Activated CD4-positive, alpha-beta T cell treated with anti-CD3 and anti-CD28 coated beads, Interleukin-2, amount 10 ng/mL, durations not matched to agents 7 days and 5 days (primary cell): ENCODE measurements at regions not wholly inside any gene's neighbourhood (a gene's known extent, or its start where the extent isn't known, plus 50 kb on each side); places are given as distances from the start of the nearest gene placed in this dataset.

ENCODE experiments used
- CTCF ChIA-PET: fragments of 350-600 bp; sonication (Branson Sonifier 250); formaldehyde crosslinking; loops from one replicate; lab custom pipeline; 2021; ENCODE audit warnings: antibody characterized with exemption; lab: Charles Lee
- POLR2A ChIA-PET: fragments of 350-600 bp; sonication (Branson Sonifier 250); formaldehyde crosslinking; loops from one replicate; lab custom pipeline; 2021; ENCODE audit warnings: antibody characterized with exemption; lab: Charles Lee
- DNase-seq: peaks from one replicate; pipeline ENCODE4 v3.0.0-alpha.2; 2020
- H3K27ac Mint-ChIP-seq: one replicate; pipeline ENCODE4 v1.8.0; 2021; ENCODE audit warnings: mild to moderate bottlenecking, moderate library complexity, mixed read lengths
- H3K27me3 Mint-ChIP-seq: one replicate; pipeline ENCODE4 v1.8.0; 2021; ENCODE audit warnings: mixed read lengths
- H3K36me3 Mint-ChIP-seq: one replicate; pipeline ENCODE4 v1.8.0; 2021; ENCODE audit warnings: low read depth, mixed read lengths
- H3K4me1 Mint-ChIP-seq: one replicate; pipeline ENCODE4 v1.8.0; 2021; ENCODE audit warnings: mixed read lengths
- H3K4me3 Mint-ChIP-seq: one replicate; pipeline ENCODE4 v1.8.0; 2021; ENCODE audit warnings: mild to moderate bottlenecking, moderate library complexity, mixed read lengths
- H3K9me3 Mint-ChIP-seq: one replicate; pipeline ENCODE4 v1.8.0; 2021; ENCODE audit warnings: mixed read lengths

DNA sequence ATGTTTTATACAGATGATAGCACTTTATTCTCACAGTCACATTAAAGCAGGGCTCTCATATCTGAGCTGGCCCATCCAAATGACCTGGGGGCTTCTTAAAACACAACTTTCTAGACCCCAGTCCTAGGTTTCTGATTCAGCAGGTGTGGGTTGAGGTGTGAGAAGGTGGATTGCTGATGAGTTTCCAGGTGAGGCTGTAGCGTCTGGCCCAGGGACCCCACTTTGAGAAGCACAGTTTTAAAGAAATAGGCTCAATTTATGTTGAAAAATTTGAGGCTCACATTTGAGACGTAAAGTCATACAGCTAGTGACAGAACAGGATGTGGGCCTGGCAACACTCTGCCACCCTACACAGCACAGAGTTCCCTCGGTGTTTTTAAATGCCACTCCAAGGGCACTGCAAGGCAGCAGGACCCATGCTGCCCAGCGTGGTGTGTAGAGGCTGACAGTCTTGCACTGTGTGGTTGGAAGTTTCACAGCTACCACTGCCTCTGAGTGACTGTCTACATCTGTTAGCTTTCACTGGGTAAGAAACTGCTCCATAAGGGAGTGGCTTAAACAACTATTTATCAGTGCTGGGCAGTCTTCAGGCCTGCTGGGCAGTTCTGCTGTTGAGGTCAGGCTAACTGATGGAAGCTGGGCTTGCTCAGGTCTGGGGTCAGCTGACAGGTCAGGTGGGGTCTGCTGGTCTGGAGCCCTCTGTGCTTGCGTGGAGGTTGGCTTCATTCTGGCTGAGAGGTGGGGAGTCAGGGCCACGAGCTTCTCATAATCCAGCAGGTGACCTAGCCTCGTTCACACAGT is 319.7 kb downstream of the CXCL12 start:
- POLR2A ChIA-PET, result no interaction called here
- H3K4me3 Mint-ChIP-seq, result no peak overlapping the region
- DNase-seq, result no peak
- no peaks in the 10 kb centered on the region for H3K9me3 Mint-ChIP-seq
- H3K36me3 Mint-ChIP-seq, result no peaks in the 10 kb centered on the region
- no peaks in the 10 kb centered on the region for H3K27me3 Mint-ChIP-seq
- CTCF ChIA-PET, result no interaction called here
- H3K27ac Mint-ChIP-seq, result no peak overlapping the region
- no peaks in the 10 kb centered on the region for H3K4me1 Mint-ChIP-seq

DNA sequence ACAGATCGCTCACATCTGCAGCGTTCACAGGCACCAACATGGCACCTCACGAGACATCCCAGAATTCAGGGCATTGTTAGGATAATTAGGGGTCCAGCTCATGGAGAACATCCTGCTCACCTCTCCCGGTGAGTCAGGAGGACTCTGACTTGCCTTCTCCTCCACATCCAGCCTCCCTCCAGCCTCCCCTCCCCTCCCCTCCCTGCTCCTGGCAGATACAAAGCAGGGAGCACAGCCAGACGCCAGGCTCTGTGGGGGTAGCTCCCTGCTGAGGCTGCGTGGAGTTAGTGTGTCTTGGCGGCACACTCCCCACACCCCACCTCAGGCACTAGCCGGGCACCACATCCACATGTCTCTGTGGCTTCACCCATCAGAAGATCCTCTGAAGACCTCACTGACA is 320.6 kb downstream of the CXCL12 start:
- Mint-ChIP-seq H3K4me3 (no peak overlapping the region), H3K36me3 (no peaks in the 10 kb centered on the region), H3K27ac (no peak overlapping the region), H3K27me3 (no peaks in the 10 kb centered on the region), H3K9me3 (no peaks in the 10 kb centered on the region), H3K4me1 (no peaks in the 10 kb centered on the region)
- ChIA-PET CTCF (no interaction called here), POLR2A (no interaction called here)
- no peak for DNase-seq

DNA sequence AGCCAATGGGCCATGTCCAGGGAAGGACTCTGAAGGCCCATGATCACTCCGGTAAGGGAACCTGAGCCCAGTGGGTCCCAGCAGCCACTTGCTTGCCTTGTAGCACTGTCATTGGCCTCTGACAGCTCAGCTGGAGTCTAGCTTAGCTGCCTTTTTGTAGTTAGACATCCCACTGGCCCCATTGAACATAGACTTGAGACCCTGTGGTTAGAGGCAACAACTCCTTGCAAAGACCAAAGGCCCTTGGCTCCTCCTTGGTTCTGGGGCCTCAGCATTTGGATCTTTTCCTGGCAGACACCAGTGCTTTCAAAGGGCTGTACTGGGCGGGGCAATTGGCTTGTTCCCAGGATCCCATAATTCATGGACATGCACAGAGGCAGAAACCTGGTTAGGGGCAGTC is 321.2 kb downstream of the CXCL12 start:
- CTCF ChIA-PET, result no interaction called here
- POLR2A ChIA-PET, result no interaction called here
- DNase-seq, result no peak
- H3K36me3 Mint-ChIP-seq, result no peaks in the 10 kb centered on the region
- no peaks in the 10 kb centered on the region for H3K9me3 Mint-ChIP-seq
- no peak overlapping the region for H3K4me3 Mint-ChIP-seq
- no peaks in the 10 kb centered on the region for H3K4me1 Mint-ChIP-seq
- H3K27ac Mint-ChIP-seq, result no peak overlapping the region
- H3K27me3 Mint-ChIP-seq, result no peaks in the 10 kb centered on the region

DNA sequence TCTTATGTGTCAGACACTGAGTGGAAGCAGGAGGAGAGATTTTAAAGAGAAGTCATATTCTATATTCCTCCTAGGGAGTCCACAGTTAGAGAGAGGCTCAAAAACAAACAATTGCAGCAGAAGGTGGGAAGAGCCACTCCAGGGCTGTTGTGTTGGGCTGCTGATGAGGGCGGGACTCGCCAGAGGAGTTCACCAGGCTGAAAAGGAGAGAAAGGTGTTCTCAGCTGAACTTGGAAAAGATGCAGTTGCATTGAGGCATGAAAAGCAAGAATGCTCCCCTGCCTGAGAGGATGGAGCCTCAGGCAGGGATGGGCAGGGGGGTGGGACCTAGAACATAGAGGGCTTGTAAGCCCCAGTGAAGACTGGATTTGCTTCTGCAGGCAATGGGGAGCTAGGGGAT is 324.2 kb downstream of the CXCL12 start:
- Mint-ChIP-seq H3K4me3 (no peak overlapping the region), H3K36me3 (no peaks in the 10 kb centered on the region), H3K27ac (no peak overlapping the region), H3K9me3 (no peaks in the 10 kb centered on the region), H3K27me3 (no peaks in the 10 kb centered on the region), H3K4me1 (no peaks in the 10 kb centered on the region)
- DNase-seq, result no peak
- CTCF ChIA-PET, result no interaction called here
- POLR2A ChIA-PET, result no interaction called here

DNA sequence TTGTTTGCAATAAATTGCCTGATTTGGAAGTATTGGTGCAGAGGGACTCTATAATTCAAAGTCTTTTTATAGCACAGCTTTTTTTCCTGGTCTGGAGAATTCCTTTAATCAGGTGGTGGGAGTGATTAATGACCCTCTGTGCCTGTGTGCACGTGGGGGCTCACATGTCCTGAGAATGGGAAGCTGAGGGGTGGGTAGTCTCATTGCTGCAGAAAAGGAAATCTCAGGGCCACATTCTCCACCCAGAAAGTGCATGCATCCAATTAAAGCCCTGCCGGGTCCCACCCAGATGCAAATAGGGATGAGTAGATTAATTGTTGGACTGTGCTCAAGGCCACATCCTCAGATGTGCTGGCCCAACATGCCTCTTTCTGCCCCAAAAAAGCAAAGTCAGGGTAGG is 324.7 kb downstream of the CXCL12 start:
- H3K36me3 Mint-ChIP-seq, result no peaks in the 10 kb centered on the region
- H3K27ac Mint-ChIP-seq, result no peak overlapping the region
- no peaks in the 10 kb centered on the region for H3K27me3 Mint-ChIP-seq
- POLR2A ChIA-PET, result no interaction called here
- CTCF ChIA-PET, result no interaction called here
- no peaks in the 10 kb centered on the region for H3K4me1 Mint-ChIP-seq
- no peak overlapping the region for H3K4me3 Mint-ChIP-seq
- DNase-seq, result no peak
- H3K9me3 Mint-ChIP-seq, result no peaks in the 10 kb centered on the region

DNA sequence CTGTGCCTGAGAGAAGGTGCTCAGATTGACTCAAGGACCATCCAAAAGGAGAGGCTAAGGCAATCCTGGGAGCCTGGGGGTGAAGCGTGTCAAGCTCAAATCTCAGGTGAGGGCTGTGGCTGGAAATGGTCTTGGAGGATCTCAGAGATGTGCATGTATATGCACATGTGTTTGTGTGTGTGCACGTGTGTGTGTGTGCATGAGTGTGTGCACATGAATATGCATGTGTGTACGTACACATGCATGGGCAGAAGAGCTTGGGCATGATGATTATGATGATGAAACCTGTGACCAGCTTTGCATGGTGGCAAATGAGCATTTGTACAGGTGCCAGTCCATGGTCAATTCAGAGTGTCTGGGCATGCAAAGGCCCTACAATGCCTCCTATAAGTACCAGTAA is 326.6 kb downstream of the CXCL12 start:
- Mint-ChIP-seq H3K36me3 (no peaks in the 10 kb centered on the region), H3K4me1 (no peaks in the 10 kb centered on the region), H3K27ac (no peak overlapping the region), H3K4me3 (no peak overlapping the region), H3K27me3 (no peaks in the 10 kb centered on the region), H3K9me3 (no peaks in the 10 kb centered on the region)
- ChIA-PET POLR2A (no interaction called here), CTCF (no interaction called here)
- DNase-seq, result no peak

DNA sequence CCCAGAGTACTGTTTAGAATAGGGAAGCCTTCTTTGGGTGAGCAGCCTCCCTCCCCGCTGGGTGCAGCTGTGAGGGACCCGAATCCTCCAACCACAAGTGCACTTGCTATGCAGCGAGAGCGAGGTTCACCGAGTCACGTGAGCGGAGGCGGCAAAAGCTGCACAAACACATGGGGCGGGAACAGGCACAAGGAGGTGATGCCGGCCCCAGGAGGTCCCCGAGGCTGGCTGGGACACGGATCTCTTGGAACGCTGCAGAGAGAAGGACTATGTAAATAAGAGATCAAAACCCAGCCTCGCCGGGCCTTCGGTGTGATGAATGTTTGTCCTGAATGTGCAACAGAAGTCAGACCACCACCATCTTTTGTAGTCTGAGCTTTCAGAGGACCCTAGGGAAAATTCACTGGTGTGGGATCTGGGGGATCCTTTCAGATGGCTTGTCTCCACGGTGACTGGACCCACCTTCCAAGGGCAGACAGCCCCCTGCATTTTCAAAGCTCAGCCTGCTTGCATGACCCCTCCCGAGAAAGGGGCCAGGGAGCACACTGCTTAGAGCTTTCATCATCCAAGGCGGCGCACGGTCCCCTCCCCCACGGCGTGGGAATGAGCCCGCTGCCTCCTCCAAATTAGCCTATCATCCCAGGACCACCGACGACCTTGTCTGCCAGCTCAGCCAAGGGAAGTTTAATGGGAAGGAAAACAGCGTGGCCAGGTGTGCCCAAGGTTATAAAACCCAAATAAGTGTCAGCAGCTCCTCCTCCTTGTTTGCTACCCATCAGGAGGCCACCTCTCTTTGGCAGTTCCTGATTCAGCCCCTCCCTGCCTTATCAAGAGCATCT is 327.7 kb downstream of the CXCL12 start:
- Mint-ChIP-seq H3K27me3 (no peaks in the 10 kb centered on the region), H3K4me3 (no peak overlapping the region), H3K36me3 (no peaks in the 10 kb centered on the region), H3K9me3 (no peaks in the 10 kb centered on the region), H3K27ac (no peak overlapping the region), H3K4me1 (no peaks in the 10 kb centered on the region)
- POLR2A ChIA-PET, result no interaction called here
- CTCF ChIA-PET, result no interaction called here
- DNase-seq, result no peak

DNA sequence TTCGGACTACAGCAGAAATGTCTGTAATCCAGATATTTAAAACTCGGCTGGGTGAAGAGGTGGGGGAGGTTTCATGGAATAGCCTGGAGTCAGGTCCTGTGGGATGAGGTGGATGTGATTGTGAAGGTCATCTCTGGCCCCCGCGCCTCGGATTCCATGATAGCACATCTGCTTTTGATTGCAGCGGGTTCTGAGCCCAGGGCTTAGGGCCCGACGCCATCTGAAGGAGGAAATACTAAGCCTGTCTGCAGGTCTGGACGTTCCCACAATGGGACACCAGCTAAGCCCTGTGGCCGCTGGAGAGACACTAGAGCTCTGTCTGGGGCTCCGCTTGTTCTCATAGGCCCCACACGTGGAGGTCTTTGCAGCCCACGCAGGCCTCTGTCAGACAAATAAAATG is 328.7 kb downstream of the CXCL12 start:
- H3K4me1 Mint-ChIP-seq, result no peaks in the 10 kb centered on the region
- DNase-seq, result no peak
- H3K9me3 Mint-ChIP-seq, result no peaks in the 10 kb centered on the region
- no peak overlapping the region for H3K27ac Mint-ChIP-seq
- H3K36me3 Mint-ChIP-seq, result no peaks in the 10 kb centered on the region
- ChIA-PET CTCF (no interaction called here), POLR2A (no interaction called here)
- no peak overlapping the region for H3K4me3 Mint-ChIP-seq
- no peaks in the 10 kb centered on the region for H3K27me3 Mint-ChIP-seq

DNA sequence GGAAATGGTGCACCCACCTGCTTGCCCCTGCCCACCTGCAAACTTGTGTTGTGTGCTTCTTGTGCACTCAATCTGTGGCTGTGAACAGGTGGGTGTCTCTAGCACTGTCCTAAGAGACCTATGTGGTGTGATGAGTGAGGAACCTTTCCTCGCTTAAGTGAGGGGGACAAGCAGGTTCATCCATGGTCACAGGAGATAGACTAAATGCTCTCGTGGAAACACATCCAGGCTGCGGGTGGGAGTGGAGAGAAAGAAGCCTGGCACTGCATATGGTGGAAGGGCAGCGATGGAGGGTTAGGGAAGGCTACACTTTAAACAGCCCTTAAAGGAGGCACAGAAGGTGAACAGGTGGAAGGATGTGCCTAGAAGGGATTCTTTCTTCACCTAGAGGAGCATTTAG is 330.9 kb downstream of the CXCL12 start:
- Mint-ChIP-seq H3K36me3 (no peaks in the 10 kb centered on the region), H3K27me3 (peaks cover 2% of the 10 kb centered on the region), H3K9me3 (no peaks in the 10 kb centered on the region), H3K4me1 (no peaks in the 10 kb centered on the region), H3K27ac (no peak overlapping the region), H3K4me3 (no peak overlapping the region)
- DNase-seq, result no peak
- ChIA-PET POLR2A (no interaction called here), CTCF (interaction anchor here (0.7 kb wide), 1 partner anchor 19 kb away, joined by 3 read pairs; no protein-coding TSS in a partner anchor)

DNA sequence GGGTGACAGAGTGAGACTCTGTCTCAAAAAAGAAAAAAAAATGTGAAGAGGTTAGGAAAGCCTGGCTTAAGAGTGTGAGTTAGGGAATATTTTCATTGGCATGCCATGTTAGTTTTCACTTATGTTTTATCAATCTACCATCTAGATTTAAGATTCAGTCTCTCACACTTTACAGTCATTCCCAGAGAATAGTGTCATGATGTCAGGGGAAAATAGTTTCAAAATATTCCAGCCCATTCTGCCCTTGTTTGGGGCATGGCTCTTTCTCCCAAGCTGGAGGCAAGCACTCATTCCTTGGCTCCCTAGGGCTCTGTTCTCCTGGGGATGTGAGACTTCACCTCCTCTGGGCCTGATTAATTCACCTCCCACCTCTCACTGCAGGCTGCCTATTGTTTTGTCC is 331.5 kb downstream of the CXCL12 start:
- ChIA-PET CTCF (no interaction called here), POLR2A (no interaction called here)
- DNase-seq, result no peak
- Mint-ChIP-seq H3K27me3 (peaks cover 2% of the 10 kb centered on the region), H3K9me3 (no peaks in the 10 kb centered on the region), H3K4me1 (no peaks in the 10 kb centered on the region), H3K4me3 (no peak overlapping the region), H3K36me3 (no peaks in the 10 kb centered on the region), H3K27ac (no peak overlapping the region)

DNA sequence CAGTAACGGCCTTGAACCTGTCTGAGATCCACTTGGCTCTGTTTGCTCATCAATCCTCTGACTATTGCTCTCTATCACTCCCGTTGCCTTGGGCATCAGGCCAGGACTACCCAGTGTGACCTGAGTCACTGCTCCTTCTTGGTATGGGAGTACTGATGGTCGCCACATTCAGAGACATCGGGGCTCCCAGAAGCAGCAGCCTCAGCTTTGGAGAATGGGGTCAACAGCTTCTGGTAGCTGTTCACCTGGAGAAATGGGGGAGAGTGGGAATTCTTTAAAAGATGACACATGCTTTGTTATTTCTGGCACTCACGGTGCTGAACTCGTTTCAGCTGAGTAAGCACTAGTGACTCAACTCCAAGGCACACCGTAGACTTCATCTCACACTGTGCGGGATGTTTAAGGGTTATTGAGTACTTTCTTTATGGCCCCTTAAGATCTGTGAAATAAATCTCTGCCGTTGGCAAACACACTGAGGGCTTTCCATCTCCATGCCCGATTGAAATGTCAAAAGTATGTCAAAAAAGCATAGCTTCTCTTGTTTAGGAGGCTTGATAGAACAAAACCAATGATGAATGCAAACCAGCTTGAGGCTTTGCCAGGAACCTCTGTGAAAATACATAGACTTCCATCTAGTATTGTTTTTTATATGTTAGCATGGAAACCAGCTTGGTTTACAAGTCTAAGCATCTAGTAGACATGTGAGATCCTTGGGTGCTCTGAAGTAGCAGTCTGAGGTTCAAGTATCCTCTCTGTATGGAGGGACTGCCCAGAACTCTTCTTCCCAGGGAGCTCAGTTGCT is 333.1 kb downstream of the CXCL12 start:
- H3K36me3 Mint-ChIP-seq, result no peaks in the 10 kb centered on the region
- no peak overlapping the region for H3K27ac Mint-ChIP-seq
- ChIA-PET CTCF (no interaction called here), POLR2A (no interaction called here)
- no peak for DNase-seq
- peaks cover 17% of the 10 kb centered on the region for H3K27me3 Mint-ChIP-seq
- H3K4me1 Mint-ChIP-seq, result no peaks in the 10 kb centered on the region
- no peak overlapping the region for H3K4me3 Mint-ChIP-seq
- H3K9me3 Mint-ChIP-seq, result no peaks in the 10 kb centered on the region

DNA sequence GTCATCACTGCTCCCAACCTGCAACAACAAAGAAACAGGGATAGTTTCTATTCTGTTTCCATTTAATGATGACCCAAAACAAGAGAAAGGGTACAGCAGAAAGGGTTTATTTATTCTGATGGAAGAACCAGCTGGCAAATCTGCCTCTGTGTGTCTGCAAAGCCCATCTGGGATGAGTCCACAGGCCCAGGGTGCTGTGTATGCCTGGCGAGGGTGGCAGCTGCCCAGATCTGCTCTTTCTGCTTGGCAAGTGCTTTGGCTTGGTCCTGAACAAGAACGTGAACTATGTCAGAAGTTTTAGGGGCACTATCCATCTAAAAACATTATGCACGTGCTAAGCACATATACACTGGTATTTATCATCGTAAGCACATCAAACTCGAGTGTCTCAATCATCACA is 333.8 kb downstream of the CXCL12 start:
- CTCF ChIA-PET, result no interaction called here
- Mint-ChIP-seq H3K9me3 (no peaks in the 10 kb centered on the region), H3K4me1 (no peaks in the 10 kb centered on the region), H3K27ac (no peak overlapping the region), H3K27me3 (peaks cover 24% of the 10 kb centered on the region), H3K4me3 (no peak overlapping the region), H3K36me3 (no peaks in the 10 kb centered on the region)
- POLR2A ChIA-PET, result no interaction called here
- no peak for DNase-seq
